CD14-positive monocyte (primary cell): ENCODE measurements at regions not wholly inside any gene's neighbourhood (a gene's known extent, or its start where the extent isn't known, plus 50 kb on each side); places are given as distances from the start of the nearest gene placed in this dataset.

Experiments used
- DNase-seq, 3 donors: peaks; one replicate each; pipeline ENCODE4 v3.0.0-alpha.2; 2011 to 2022
- H2AFZ ChIP-seq: 2 replicates; pipeline ENCODE4 v1.6.0; 2012; ENCODE audit warnings: mild to moderate bottlenecking, low read depth, low read length, inconsistent platforms; ENCODE audit not compliant: insufficient read depth, poor library complexity, severe bottlenecking
- H3K27ac ChIP-seq, 2 donors: 1 replicate in 1 of 2; 2 replicates in 1 of 2; pipeline ENCODE4 v1.5.1; 2012 to 2013; ENCODE audit warnings: low read length in 2 of 2, control low read depth in 1 of 2, inconsistent platforms in 1 of 2, low read depth in 1 of 2, mild to moderate bottlenecking in 1 of 2
- H3K27me3 ChIP-seq, 2 donors: one replicate each; pipeline versions ENCODE4 v1.6.0 to v1.6.1; 2011 to 2013; ENCODE audit warnings: low read length in 2 of 2; ENCODE audit not compliant: control insufficient read depth in 2 of 2, insufficient read depth in 2 of 2
- H3K36me3 ChIP-seq, 2 donors: replicated peaks in 1 of 2; 1 replicate in 1 of 2; 2 replicates in 1 of 2; pipeline versions ENCODE4 v1.5.1 to v1.6.1; 2012 to 2013; ENCODE audit warnings: low read length in 2 of 2, control low read depth in 1 of 2, inconsistent platforms in 1 of 2, mild to moderate bottlenecking in 1 of 2; ENCODE audit not compliant: insufficient read depth in 2 of 2, control insufficient read depth in 1 of 2
- H3K4me1 ChIP-seq, 2 donors: 1 replicate in 1 of 2; 2 replicates in 1 of 2; pipeline versions ENCODE4 v1.5.1 to v1.6.1; 2012 to 2013; ENCODE audit warnings: low read length in 2 of 2, control low read depth in 1 of 2, inconsistent platforms in 1 of 2, mild to moderate bottlenecking in 1 of 2, moderate library complexity in 1 of 2; ENCODE audit not compliant: insufficient read depth in 2 of 2, control insufficient read depth in 1 of 2
- H3K4me2 ChIP-seq: replicated peaks from 2 replicates; pipeline ENCODE3; 2012; ENCODE audit warnings: low read length, moderate library complexity, mild to moderate bottlenecking; ENCODE audit not compliant: poor library complexity, severe bottlenecking; ENCODE audit errors: extremely low read depth
- H3K4me3 ChIP-seq, 3 experiments: fragments of 200-600 bp in 1 of 3; sonication (generic) in 1 of 3; replicated peaks in 1 of 3; 1 replicate in 2 of 3; 2 replicates in 1 of 3; pipeline ENCODE4 v1.5.1; 2011 to 2013; ENCODE audit warnings: low read length in 3 of 3, mild to moderate bottlenecking in 3 of 3, control low read depth in 2 of 3, low read depth in 2 of 3, inconsistent platforms in 1 of 3, moderate library complexity in 1 of 3
- H3K79me2 ChIP-seq: 2 replicates; pipeline ENCODE4 v1.6.0; 2012; ENCODE audit warnings: mild to moderate bottlenecking, control low read depth, inconsistent platforms, low read length, moderate library complexity; ENCODE audit not compliant: insufficient read depth
- H3K9ac ChIP-seq: 2 replicates; pipeline ENCODE4 v1.6.0; 2017; ENCODE audit warnings: low read length, mild to moderate bottlenecking; ENCODE audit not compliant: insufficient read depth, poor library complexity, severe bottlenecking
- H3K9me3 ChIP-seq, 2 donors: replicated peaks in 1 of 2; 1 replicate in 1 of 2; 2 replicates in 1 of 2; pipeline versions ENCODE4 v1.5.1 to v1.6.1; 2012 to 2013; ENCODE audit warnings: low read length in 2 of 2, control low read depth in 1 of 2; ENCODE audit not compliant: control insufficient read depth in 1 of 2, insufficient read depth in 1 of 2
- H4K20me1 ChIP-seq: 2 replicates; pipeline ENCODE4 v1.6.0; 2012; ENCODE audit warnings: mild to moderate bottlenecking, low read length, control low read depth, moderate library complexity; ENCODE audit not compliant: insufficient read depth
- H3K27ac Mint-ChIP-seq, 7 donors: one replicate each; pipeline ENCODE4 v1.8.0; 2020; ENCODE audit warnings: mild to moderate bottlenecking in 7 of 7, mixed read lengths in 7 of 7, moderate library complexity in 6 of 7, inconsistent platforms in 2 of 7
- H3K27me3 Mint-ChIP-seq, 3 donors: one replicate each; pipeline ENCODE4 v1.8.0; 2021 to 2022; ENCODE audit warnings: low read depth in 3 of 3, mild to moderate bottlenecking in 3 of 3, mixed read lengths in 3 of 3, moderate library complexity in 3 of 3, inconsistent platforms in 1 of 3
- H3K36me3 Mint-ChIP-seq, 2 donors: one replicate each; pipeline ENCODE4 v1.8.0; 2020; ENCODE audit warnings: mixed read lengths in 2 of 2, inconsistent platforms in 1 of 2, mild to moderate bottlenecking in 1 of 2
- H3K4me1 Mint-ChIP-seq: one replicate; pipeline ENCODE4 v1.8.0; 2020; ENCODE audit warnings: mild to moderate bottlenecking, mixed read lengths
- H3K4me3 Mint-ChIP-seq, 2 donors: one replicate each; pipeline ENCODE4 v1.8.0; 2020; ENCODE audit warnings: mild to moderate bottlenecking in 2 of 2, mixed read lengths in 2 of 2, moderate library complexity in 1 of 2
- H3K9me3 Mint-ChIP-seq, 7 donors: one replicate each; pipeline ENCODE4 v1.8.0; 2020 to 2022; ENCODE audit warnings: mixed read lengths in 7 of 7, mild to moderate bottlenecking in 6 of 7, moderate library complexity in 6 of 7, inconsistent platforms in 2 of 7
- WGBS: methylation state at CpG from one replicate; pipeline ENCODE4 v1.1.5; 2013; ENCODE audit warnings: missing lambda C conversion rate; ENCODE audit not compliant: insufficient coverage; 5-methylcytosine and 5-hydroxymethylcytosine counted together
- intact Hi-C, 2 donors: fragments of 100-400 bp; cut with micrococcal nuclease; formaldehyde crosslinking; loops; one replicate each; pipeline versions ENCODE4 v1.15.0 to v1.15.1; 2023
- TF ChIP-seq, protein P1 (sequence below): fragments of 200-600 bp; IDR thresholded peaks from one replicate; pipeline ENCODE4 v1.8.0; 2022; ENCODE audit warnings: antibody characterized with exemption, mild to moderate bottlenecking

DNA sequence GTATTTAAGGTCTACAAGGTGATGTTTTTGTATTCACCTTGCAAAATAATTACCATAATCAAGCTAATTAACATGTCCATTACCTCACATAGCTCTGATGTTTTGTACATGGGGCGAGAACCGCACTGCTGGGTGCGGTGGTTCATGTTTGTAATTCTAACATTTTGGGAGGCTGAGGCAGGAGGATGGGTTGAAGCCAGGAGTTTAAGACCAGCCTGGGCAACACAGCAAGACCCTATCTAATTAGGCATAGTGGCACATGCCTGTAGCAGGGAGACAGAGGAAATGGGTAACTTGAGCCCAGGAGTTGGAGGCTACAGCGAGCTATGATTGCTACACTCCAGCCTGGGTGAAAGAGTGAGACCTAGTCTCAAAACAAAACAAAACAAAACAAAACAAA is 248.2 kb upstream of the NSMCE3 start:
- no peak overlapping the region for H3K9ac ChIP-seq
- H3K9me3 ChIP-seq: peaks cover 11 to 13% of the 10 kb centered on the region in 2 donors
- no peaks in the 10 kb centered on the region for H4K20me1 ChIP-seq
- no peak for DNase-seq
- H3K9me3 Mint-ChIP-seq: peaks cover 11 to 28% (median 19%) of the 10 kb centered on the region in 7 donors
- H3K4me1 ChIP-seq: no peaks in the 10 kb centered on the region
- H3K36me3 ChIP-seq: no peaks in the 10 kb centered on the region
- peaks cover 0 to 1% (median 0%) of the 10 kb centered on the region in 3 donors for H3K27me3 Mint-ChIP-seq
- no peak overlapping the region for H3K4me3 ChIP-seq
- H3K79me2 ChIP-seq: no peaks in the 10 kb centered on the region
- no peak overlapping the region for H3K27ac Mint-ChIP-seq
- no peak overlapping the region for H3K27ac ChIP-seq
- H3K4me3 Mint-ChIP-seq: no peak overlapping the region
- no peak overlapping the region for H2AFZ ChIP-seq
- TF ChIP-seq, protein P1, sequence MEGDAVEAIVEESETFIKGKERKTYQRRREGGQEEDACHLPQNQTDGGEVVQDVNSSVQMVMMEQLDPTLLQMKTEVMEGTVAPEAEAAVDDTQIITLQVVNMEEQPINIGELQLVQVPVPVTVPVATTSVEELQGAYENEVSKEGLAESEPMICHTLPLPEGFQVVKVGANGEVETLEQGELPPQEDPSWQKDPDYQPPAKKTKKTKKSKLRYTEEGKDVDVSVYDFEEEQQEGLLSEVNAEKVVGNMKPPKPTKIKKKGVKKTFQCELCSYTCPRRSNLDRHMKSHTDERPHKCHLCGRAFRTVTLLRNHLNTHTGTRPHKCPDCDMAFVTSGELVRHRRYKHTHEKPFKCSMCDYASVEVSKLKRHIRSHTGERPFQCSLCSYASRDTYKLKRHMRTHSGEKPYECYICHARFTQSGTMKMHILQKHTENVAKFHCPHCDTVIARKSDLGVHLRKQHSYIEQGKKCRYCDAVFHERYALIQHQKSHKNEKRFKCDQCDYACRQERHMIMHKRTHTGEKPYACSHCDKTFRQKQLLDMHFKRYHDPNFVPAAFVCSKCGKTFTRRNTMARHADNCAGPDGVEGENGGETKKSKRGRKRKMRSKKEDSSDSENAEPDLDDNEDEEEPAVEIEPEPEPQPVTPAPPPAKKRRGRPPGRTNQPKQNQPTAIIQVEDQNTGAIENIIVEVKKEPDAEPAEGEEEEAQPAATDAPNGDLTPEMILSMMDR: no peak
- WGBS: no CpG with 5 or more reads among the region's 4 CpGs
- no peak overlapping the region for H3K4me2 ChIP-seq
- no peaks in the 10 kb centered on the region for H3K36me3 Mint-ChIP-seq
- no peaks in the 10 kb centered on the region for H3K27me3 ChIP-seq
- intact Hi-C loops: no loop called here
- H3K4me1 Mint-ChIP-seq: no peaks in the 10 kb centered on the region

DNA sequence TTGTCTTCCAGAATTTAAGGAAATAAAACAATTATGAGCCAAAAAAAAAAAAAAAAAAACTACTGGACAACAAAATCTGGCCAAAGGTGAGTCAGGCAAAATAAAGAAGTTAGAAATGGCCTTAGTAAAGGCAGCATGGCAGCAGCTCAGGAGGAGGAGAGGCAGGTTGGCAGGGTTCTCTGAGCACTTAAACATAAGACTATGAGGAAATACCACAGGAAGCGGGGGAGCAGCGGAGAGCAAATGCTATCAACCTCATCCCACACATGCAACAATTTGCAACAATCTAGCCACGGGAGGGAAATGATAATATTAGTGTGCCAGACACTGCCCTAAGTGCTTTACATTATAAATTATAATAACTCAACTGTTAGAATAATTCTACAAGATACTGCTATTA is 247.3 kb upstream of the NSMCE3 start:
- Mint-ChIP-seq H3K27me3 (peaks cover 0 to 1% (median 0%) of the 10 kb centered on the region in 3 donors), H3K36me3 (no peaks in the 10 kb centered on the region), H3K27ac (peak overlapping the region in 1 of 7 donors; percentile 70), H3K9me3 (peaks cover 9 to 30% (median 19%) of the 10 kb centered on the region in 7 donors), H3K4me3 (no peak overlapping the region), H3K4me1 (no peaks in the 10 kb centered on the region)
- Histone ChIP-seq H2AFZ (no peak overlapping the region), H3K36me3 (no peaks in the 10 kb centered on the region), H3K79me2 (no peaks in the 10 kb centered on the region), H3K9ac (no peak overlapping the region), H4K20me1 (no peaks in the 10 kb centered on the region), H3K4me1 (no peaks in the 10 kb centered on the region), H3K4me2 (no peak overlapping the region), H3K27ac (no peak overlapping the region), H3K9me3 (peaks cover 11 to 13% of the 10 kb centered on the region in 2 donors), H3K4me3 (no peak overlapping the region), H3K27me3 (no peaks in the 10 kb centered on the region)
- WGBS: no CpG with 5 or more reads among the region's 3 CpGs
- TF ChIP-seq, protein P1: no peak
- intact Hi-C loops: no loop called here
- DNase-seq: no peak
